Hepatic stellate cell (primary cell): ENCODE measurements at regions not wholly inside any gene's neighbourhood (a gene's known extent, or its start where the extent isn't known, plus 50 kb on each side); places are given as distances from the start of the nearest gene placed in this dataset.

ENCODE experiments used
- DNase-seq: peaks from one replicate; pipeline ENCODE4 v3.0.0; 2011; ENCODE audit warnings: low spot score

DNA sequence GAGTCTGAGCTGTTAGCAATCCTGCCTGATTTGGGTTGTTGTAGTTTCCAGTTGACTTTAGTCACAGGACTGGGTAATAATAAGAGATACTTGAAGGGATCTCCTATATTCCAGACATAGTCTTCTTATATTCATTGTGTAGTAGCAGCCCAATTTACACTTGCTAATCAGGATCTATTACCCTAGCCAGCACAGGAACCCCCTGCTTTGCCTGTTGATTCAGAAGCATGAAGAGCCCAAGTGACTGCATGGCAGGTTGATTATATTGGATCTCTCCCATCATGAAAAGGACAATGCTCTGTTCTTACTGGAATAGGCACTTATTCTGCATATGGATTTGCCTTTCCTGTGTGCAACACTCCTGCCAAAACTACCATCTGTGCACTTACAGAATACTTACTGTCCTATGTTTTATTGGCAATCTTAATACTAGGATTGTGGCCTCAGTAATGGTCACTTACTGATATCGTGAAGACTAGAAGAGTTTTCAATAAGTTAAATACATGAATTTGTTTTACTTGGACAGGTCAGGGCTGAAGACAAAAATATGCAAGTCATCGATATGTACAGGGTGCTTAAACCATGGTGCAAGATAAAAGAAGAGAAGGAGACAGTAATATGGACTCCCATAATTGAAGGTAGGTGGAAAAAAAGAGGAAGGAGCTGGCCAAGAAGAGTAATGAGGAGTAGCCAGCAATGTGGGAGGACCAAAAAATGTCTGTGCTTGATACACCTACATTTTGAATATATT lies 304.1 kb downstream of the MCTP2 start:
- DNase-seq = no peak

DNA sequence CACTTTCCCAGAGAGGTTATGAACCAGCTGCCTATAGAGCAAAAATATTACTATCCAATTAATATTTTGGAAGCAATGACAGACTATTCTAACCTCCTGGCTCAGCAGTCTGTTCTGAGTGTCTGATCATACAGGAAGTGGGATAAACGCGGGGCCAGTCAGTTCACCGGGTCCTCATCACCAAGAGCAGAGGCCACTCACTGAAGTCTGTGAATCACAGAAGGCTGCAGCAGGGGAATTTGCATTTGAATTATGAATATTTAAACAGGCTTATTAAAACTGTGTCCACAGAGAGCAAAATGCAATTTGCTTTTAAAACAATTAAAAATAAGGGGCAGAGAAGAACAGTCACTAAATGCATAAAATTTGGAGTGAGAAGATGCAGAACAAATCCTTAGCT lies 305.2 kb downstream of the MCTP2 start:
- no peak for DNase-seq

DNA sequence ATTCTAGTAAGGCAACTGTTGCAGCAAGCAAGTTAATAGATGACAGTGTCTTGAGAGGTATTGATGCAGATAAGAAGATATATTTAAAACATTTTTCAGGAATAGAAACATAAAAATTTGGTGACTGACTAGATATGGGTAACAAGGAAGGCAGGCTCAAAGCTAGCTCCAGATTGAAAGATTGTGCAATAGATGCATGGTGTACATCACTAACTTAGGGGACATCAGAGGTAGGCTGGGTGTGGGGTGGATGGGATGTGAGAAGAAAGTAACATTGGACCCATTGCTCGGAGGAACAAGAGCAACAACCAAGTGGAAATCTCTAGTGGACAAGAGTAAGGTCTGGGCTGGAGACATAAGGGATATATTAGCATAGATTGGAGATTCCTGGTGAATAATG lies 306.9 kb downstream of the MCTP2 start:
- DNase-seq = no peak

DNA sequence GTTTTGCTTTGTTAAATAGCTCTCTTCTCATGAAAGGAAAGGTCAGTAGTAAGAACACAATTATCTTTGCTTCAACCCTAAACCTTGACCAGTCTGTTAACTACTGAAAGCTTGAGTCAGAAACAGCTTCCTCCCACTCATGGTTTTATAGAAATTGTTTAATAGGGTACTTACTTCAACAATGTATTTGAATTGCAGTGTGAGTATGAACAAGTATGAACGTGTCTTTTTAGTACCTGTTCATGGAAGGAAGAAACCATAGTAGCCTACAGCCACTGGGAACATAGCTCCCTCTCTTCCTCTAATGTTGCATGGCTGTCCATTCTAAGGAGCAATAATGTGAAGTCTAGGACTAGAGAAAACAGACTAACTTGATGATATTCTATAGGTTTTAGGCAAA lies 311.0 kb downstream of the MCTP2 start:
- no peak for DNase-seq

DNA sequence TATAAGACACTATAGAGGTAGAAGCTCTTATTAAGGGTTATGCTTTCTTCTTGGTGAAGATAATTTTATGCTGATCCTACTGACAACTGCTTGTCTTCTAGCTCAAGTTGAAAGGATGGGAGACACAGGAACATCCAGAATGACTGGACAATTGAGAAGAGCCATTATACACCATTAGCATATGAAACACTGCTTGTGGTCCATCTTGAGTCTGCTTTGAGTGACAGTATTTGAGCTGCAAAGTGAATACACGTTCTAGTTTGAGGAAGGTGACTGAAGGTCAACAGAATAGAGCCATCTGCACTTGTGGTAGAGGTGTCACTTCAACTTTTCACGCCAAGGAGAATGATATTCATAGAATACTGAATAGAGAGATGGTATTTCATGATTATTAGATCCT lies 315.4 kb downstream of the MCTP2 start:
- DNase-seq = no peak

GRCh38 chr15:94547711-94548110 lies 316.4 kb downstream of the MCTP2 start:
- no peak for DNase-seq

GRCh38 chr15:94555841-94556519 lies 324.6 kb downstream of the MCTP2 start:
- no peak for DNase-seq

- no peak for DNase-seq
Measured at GRCh38 chr15:94561036-94561689, 329.8 kb downstream of the MCTP2 start.

DNA sequence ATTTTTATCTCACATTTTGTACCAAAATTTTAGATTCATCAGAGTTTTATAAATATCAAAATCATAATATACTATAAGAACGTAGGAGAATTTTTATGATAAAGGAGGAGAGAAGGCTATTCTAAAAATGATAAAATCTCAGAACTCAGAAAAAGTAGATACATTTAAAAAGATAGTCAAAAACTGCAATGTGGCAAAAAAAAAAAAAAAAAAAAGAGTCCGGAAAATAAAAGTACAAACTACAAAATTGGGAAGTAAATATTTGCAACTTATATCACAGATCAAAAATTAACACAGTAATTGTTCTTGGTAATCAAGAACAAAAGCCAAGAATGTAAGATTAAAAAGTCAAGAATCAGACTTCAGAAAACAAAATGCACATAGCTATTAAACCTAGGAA lies 332.1 kb downstream of the MCTP2 start:
- DNase-seq = no peak

DNA sequence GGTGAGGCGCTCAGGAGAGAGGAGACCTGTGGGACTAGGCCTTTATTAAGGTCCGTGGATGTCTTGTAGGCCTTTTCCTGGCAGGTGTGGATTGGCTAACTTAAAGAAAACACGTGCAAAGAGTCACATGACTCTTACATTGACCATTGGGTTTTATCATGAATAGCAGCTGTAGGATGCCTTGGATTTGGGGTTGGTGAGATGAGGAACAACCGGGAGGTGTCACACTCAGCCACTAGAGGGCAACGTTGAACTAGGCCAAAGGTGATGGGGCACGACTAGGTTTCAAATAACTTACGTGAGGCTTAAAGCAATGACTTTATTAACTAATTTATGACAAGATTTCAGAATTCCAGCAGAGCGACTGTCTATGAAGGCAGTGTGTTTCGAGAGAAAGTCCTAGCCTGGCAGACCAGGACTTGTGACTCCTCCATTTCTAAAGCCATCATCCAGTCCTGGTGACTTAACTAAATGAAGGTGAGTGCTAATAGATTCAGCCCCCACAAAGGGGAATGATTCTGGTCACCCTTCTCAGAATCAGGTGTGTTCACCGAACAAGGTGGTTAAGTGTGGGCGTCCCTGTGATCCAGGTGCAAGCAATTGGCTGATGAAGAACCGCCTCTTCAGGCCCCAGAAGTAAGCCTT lies 345.6 kb downstream of the MCTP2 start:
- no peak for DNase-seq

- DNase-seq = no peak
Measured at GRCh38 chr15:94579286-94579685, 347.9 kb downstream of the MCTP2 start.

DNA sequence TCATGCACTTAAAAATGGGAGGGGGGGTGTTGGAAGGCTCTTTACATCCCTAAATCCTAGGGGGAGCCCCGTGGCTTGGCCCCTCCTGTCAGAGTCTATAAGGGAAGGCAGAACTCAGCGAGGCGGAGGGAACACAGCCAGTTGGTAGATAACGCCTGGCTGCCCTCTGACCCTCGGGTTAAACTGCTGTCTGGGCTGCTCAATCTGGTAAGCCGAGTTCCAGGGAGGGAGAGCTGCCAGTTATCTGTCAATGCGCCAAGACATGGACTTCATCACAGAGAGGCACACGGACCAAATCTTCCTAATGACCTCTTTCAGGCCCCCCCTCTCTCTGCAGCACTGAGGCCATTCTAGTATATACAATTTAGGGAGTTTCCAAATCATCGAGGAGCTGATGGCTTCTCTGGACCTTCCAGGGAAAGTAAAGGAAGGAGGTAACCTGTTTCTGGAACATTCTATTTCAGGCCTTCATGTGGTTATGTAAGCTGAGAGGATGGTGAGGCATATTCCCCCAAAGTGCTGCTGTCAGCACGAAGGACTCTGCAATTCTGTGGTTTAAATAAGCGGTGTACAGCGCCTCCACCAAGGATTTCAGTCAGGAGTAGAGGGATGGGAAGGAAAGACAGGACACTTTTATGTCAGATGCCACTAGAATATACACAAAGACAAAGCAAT lies 349.0 kb downstream of the MCTP2 start:
- no peak for DNase-seq

DNA sequence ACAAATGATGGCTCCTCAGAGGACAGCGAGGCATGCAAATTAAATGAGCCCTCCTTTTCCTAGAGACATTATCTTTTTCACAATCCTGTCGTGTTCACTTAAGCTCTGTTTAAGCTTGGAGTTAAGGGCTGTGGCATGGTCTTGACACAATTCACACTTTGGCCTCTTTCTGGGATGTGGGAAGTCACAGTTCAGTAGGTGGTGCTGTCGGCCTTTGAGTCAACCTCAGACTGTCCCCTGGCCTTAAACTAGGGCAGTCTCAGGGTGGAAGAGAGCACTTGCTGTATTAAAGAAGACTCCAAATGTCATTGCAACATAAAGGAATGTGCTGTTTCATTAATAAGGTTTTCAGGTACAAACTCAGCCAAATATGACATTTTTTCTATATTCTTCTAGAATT lies 351.0 kb downstream of the MCTP2 start:
- DNase-seq = no peak

DNA sequence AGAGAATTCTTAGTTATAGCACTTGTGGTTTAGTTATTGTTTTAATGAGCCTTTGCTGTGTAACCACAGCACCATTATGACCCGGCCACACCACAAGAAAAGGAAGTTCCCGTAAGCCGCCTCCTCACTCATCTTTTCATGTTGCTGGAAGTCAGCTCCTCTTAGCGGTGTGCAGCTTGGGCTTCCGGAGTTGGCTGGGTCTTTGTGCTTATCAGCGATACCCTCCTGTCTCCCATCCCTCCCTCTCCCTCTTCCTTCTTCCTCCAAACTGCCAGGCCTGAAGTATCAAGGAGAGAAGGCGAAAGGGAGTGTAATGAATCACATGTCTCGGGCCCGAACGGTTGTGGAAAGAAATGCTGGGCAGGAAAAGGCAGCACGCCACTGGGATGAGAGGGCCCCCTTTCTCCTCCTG lies 353.5 kb downstream of the MCTP2 start:
- no peak for DNase-seq

DNA sequence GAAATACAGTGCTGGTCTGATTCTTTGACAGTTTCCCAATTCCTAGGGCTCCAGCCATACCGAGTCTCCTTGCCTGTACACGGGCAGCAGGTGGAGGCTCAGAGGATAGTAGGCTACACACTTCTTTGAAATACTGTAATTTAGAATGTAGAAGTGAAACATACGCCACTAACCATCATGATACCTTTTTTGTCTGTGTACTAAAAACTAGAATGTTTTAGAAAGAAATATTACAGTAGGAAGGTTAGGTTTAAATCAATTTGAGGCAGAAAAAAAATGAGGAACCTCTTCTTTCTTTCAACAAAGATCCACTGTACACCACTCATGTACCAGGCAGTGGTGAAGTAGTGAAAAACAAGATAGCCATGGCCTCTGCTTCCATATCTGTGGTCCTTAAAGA lies 354.7 kb downstream of the MCTP2 start:
- DNase-seq = no peak

GRCh38 chr15:94587113-94587512 lies 355.8 kb downstream of the MCTP2 start:
- no peak for DNase-seq

- no peak for DNase-seq
Measured at GRCh38 chr15:94588993-94589392, 357.6 kb downstream of the MCTP2 start.

- DNase-seq = no peak
Measured at GRCh38 chr15:94592495-94592894, 361.1 kb downstream of the MCTP2 start.

DNA sequence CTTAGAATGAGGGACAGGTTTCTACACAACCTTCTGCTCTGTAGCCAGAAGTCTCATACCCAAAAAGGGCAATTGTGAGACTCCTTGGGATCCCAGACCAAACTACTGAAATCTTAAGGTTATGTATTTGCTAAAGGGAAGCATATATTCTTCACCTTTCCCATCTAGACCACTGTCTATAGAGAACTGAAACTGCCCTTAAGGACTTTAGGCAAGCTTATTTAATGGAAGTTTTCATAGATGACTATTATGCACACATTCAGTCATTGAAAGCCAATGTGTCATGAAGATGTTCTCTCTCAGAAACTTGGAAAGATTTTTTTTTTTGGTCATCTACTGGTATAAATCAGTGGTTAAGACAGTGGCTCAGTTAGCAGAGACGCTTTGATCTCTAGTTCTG lies 365.3 kb downstream of the MCTP2 start:
- no peak for DNase-seq

- DNase-seq = no peak
Measured at GRCh38 chr15:94600505-94600904, 369.1 kb downstream of the MCTP2 start.

- DNase-seq = no peak
Measured at GRCh38 chr15:94602754-94603470, 371.6 kb downstream of the MCTP2 start.

GRCh38 chr15:94606286-94606685 lies 374.9 kb downstream of the MCTP2 start:
- no peak for DNase-seq
